Naive thymus-derived CD4-positive, alpha-beta T cell (primary cell): ENCODE measurements at regions not wholly inside any gene's neighbourhood (a gene's known extent, or its start where the extent isn't known, plus 50 kb on each side); places are given as distances from the start of the nearest gene placed in this dataset.

Experiments used
- ATAC-seq: fragments of 150-1000 bp; cut with Tn5 transposase; 2 replicates; pipeline ENCODE4 v1.10.0; 2021; ENCODE audit warnings: mild to moderate bottlenecking, moderate library complexity
- CTCF ChIA-PET: fragments of 350-600 bp; sonication (Branson Sonifier 250); formaldehyde crosslinking; loops from one replicate; lab custom pipeline; 2021; ENCODE audit warnings: antibody characterized with exemption; lab: Charles Lee
- POLR2A ChIA-PET: fragments of 350-600 bp; sonication (Branson Sonifier 250); formaldehyde crosslinking; loops from one replicate; lab custom pipeline; 2021; ENCODE audit warnings: antibody characterized with exemption, inconsistent platforms; lab: Charles Lee
- DNase-seq, 9 donors: peaks; one replicate each; pipeline versions ENCODE4 v3.0.0 to v3.0.0-alpha.2; 2020 to 2022; ENCODE audit warnings: mixed read lengths in 1 of 9
- H3K27ac ChIP-seq: one replicate; pipeline ENCODE4 v1.7.0; 2013; ENCODE audit warnings: mild to moderate bottlenecking, low read depth, low read length, moderate library complexity
- H3K27me3 ChIP-seq, 2 donors: one replicate each; pipeline ENCODE4 v1.7.0; 2013; ENCODE audit warnings: low read length in 2 of 2, mild to moderate bottlenecking in 2 of 2, moderate library complexity in 2 of 2; ENCODE audit not compliant: control insufficient read depth in 2 of 2, insufficient read depth in 2 of 2
- H3K36me3 ChIP-seq, 3 experiments: 1 replicate in 2 of 3; 2 replicates in 1 of 3; pipeline ENCODE4 v1.7.0; 2013; ENCODE audit warnings: low read length in 3 of 3, mild to moderate bottlenecking in 3 of 3, moderate library complexity in 1 of 3; ENCODE audit not compliant: insufficient read depth in 3 of 3, control insufficient read depth in 2 of 3
- H3K4me1 ChIP-seq, 2 donors: one replicate each; pipeline ENCODE4 v1.7.0; 2013; ENCODE audit warnings: low read length in 2 of 2, mild to moderate bottlenecking in 2 of 2, moderate library complexity in 1 of 2; ENCODE audit not compliant: control insufficient read depth in 2 of 2, insufficient read depth in 2 of 2
- H3K4me3 ChIP-seq: 2 replicates; pipeline ENCODE4 v1.7.0; 2013; ENCODE audit warnings: mild to moderate bottlenecking, low read length
- H3K9me3 ChIP-seq, 3 experiments: 1 replicate in 2 of 3; 2 replicates in 1 of 3; pipeline ENCODE4 v1.7.0; 2013; ENCODE audit warnings: low read length in 3 of 3; ENCODE audit not compliant: control insufficient read depth in 2 of 3
- H3K27ac Mint-ChIP-seq, 9 donors: one replicate each; pipeline ENCODE4 v1.8.0; 2020 to 2022; ENCODE audit warnings: mixed read lengths in 9 of 9, mild to moderate bottlenecking in 8 of 9, moderate library complexity in 5 of 9, inconsistent platforms in 2 of 9
- H3K27me3 Mint-ChIP-seq, 5 donors: one replicate each; pipeline ENCODE4 v1.8.0; 2021 to 2022; ENCODE audit warnings: mixed read lengths in 5 of 5, mild to moderate bottlenecking in 1 of 5
- H3K36me3 Mint-ChIP-seq, 5 donors: one replicate each; pipeline ENCODE4 v1.8.0; 2020 to 2022; ENCODE audit warnings: mixed read lengths in 5 of 5, mild to moderate bottlenecking in 3 of 5, inconsistent platforms in 1 of 5
- H3K4me1 Mint-ChIP-seq, 7 donors: one replicate each; pipeline ENCODE4 v1.8.0; 2020 to 2022; ENCODE audit warnings: mixed read lengths in 7 of 7, mild to moderate bottlenecking in 3 of 7, inconsistent platforms in 1 of 7
- H3K4me3 Mint-ChIP-seq, 10 donors: one replicate each; pipeline ENCODE4 v1.8.0; 2020 to 2022; ENCODE audit warnings: mild to moderate bottlenecking in 10 of 10, mixed read lengths in 10 of 10, moderate library complexity in 6 of 10, inconsistent platforms in 2 of 10
- H3K9me3 Mint-ChIP-seq, 11 donors: one replicate each; pipeline ENCODE4 v1.8.0; 2020 to 2022; ENCODE audit warnings: mixed read lengths in 11 of 11, mild to moderate bottlenecking in 4 of 11, inconsistent platforms in 1 of 11, moderate library complexity in 1 of 11
- intact Hi-C, 2 donors: fragments of 100-400 bp; cut with micrococcal nuclease; formaldehyde crosslinking; loops; one replicate each; pipeline ENCODE4 v1.15.1; 2023

DNA sequence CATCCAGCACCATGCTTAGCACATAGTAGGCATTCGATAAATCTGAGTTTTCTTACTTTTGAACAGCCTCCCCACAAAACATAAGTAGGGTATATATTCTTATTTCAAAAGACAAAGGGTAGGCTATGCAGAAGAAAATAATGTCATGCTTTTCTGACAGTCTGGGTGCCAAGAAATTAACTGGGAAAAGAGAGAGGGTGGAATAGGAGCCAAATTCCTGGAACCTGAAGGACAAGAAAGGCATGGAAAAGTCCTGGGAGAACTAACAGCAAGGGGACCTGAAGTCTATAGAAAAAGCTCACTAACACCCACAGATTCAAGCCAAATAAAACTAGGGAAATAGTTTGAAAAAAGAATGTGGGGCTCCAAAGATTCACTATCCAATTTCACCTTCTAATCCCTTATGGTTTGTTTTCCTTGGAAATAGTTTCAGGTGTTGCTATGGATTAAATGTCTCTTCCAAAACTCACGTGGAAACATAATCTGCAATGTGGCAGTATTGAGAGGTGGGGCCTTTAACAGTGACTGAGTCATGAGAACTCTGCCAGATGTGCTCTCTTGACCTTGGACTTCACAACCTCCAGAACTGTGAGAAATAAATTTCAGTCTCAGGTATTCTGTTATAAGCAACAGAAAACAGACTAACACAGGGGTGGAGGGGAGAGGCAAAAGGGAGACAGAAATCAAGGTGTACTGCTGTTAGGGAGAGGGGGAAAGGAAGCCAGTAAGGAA, 173.3 kb upstream of the ARHGEF9 start:
- peaks cover 0 to 6% (median 0%) of the 10 kb centered on the region in 3 experiments for H3K9me3 ChIP-seq
- ATAC-seq (no peak), DNase-seq (no peak)
- H3K9me3 Mint-ChIP-seq = peaks cover 0 to 36% (median 13%) of the 10 kb centered on the region in 11 donors
- no peak overlapping the region for H3K4me3 Mint-ChIP-seq
- no peaks in the 10 kb centered on the region for H3K4me1 ChIP-seq
- peaks cover 0 to 4% (median 0%) of the 10 kb centered on the region in 5 donors for H3K36me3 Mint-ChIP-seq
- no peaks in the 10 kb centered on the region for H3K27me3 ChIP-seq
- H3K27ac Mint-ChIP-seq = no peak overlapping the region
- intact Hi-C loops = no loop called here
- no peaks in the 10 kb centered on the region for H3K27me3 Mint-ChIP-seq
- H3K36me3 ChIP-seq = no peaks in the 10 kb centered on the region
- ChIA-PET POLR2A (no interaction called here), CTCF (no interaction called here)
- H3K4me1 Mint-ChIP-seq = no peaks in the 10 kb centered on the region
- no peak overlapping the region for H3K27ac ChIP-seq
- no peak overlapping the region for H3K4me3 ChIP-seq

DNA sequence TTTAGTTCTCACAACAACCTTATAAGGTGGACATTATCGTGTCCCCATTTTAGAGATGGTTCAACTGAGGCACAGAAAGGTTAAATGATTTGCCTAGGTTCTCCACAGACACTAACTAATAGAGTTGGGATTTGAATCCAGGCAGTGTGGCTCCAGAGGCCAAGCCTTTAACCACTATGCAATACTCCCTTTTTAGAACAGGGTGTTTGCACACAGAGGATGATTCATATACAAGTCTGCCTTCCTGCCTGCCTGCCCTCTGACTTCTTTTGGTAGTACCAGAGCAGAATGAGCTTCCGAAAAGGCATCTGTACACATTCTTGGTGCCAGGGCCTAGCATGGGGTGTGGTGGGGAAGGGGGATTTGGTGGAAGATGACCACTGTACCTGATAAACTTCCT, 150.8 kb upstream of the ARHGEF9 start:
- H3K27ac Mint-ChIP-seq = no peak overlapping the region
- DNase-seq (no peak), ATAC-seq (no peak)
- peaks cover 0 to 5% (median 0%) of the 10 kb centered on the region in 5 donors for H3K36me3 Mint-ChIP-seq
- H3K27me3 ChIP-seq = no peaks in the 10 kb centered on the region
- no peaks in the 10 kb centered on the region for H3K9me3 ChIP-seq
- no peak overlapping the region for H3K4me3 ChIP-seq
- H3K9me3 Mint-ChIP-seq = peaks cover 0 to 48% (median 11%) of the 10 kb centered on the region in 11 donors
- ChIA-PET POLR2A (no interaction called here), CTCF (no interaction called here)
- no peaks in the 10 kb centered on the region for H3K36me3 ChIP-seq
- H3K27ac ChIP-seq = no peak overlapping the region
- H3K27me3 Mint-ChIP-seq = no peaks in the 10 kb centered on the region
- no peak overlapping the region for H3K4me3 Mint-ChIP-seq
- H3K4me1 Mint-ChIP-seq = no peaks in the 10 kb centered on the region
- intact Hi-C loops = no loop called here
- no peaks in the 10 kb centered on the region for H3K4me1 ChIP-seq

DNA sequence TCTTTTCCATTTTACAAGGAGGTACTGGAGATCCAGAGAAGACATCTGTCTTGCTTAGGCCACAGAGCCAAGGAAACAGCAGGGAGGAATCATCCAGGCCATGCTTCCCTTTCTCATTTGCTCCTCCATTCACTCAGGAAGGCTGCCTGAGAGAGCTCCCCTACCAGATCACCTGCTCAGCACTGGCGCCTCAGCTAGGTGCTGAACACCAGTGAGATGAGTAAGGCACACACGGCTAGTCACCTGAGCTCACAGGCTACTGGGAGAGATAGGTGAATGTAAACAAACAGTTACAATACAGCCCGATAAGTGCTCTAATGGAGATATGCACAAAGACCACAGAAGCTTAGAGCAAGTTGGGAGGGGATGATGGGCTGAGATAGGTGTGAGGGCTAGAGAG, 149.8 kb upstream of the ARHGEF9 start:
- ATAC-seq = no peak
- no peak overlapping the region for H3K4me3 Mint-ChIP-seq

DNA sequence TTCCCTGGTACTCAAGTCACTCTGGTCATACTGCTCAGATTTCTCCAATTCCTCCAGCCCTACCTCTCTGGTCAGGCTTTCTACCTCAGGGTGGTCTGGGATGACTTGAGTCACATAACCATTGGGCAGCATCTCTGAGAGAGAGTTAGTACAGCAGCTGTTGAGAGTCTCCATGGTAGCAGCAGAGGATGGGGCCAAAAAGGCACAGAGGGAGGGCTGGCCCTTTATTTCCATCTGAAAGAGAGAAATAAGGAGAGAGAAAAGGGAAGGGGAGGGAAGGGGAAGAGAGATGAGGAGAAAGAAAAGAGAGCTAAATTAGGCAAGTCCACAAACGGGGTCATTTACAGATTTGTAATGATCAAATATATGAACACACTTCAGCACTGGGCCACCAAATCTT, 149.1 kb upstream of the ARHGEF9 start:
- ChIA-PET CTCF (no interaction called here), POLR2A (no interaction called here)
- no peak overlapping the region for H3K27ac Mint-ChIP-seq
- peaks cover 0 to 5% (median 0%) of the 10 kb centered on the region in 5 donors for H3K36me3 Mint-ChIP-seq
- no peak overlapping the region for H3K4me3 ChIP-seq
- peaks cover 0 to 42% (median 6%) of the 10 kb centered on the region in 11 donors for H3K9me3 Mint-ChIP-seq
- intact Hi-C loops = no loop called here
- H3K27ac ChIP-seq = no peak overlapping the region
- no peaks in the 10 kb centered on the region for H3K4me1 ChIP-seq
- H3K4me3 Mint-ChIP-seq = no peak overlapping the region
- no peaks in the 10 kb centered on the region for H3K4me1 Mint-ChIP-seq
- no peaks in the 10 kb centered on the region for H3K27me3 Mint-ChIP-seq
- DNase-seq (no peak), ATAC-seq (no peak)
- H3K27me3 ChIP-seq = no peaks in the 10 kb centered on the region
- no peaks in the 10 kb centered on the region for H3K36me3 ChIP-seq
- no peaks in the 10 kb centered on the region for H3K9me3 ChIP-seq

More for the DNA sequence above, 149.8 kb upstream of the ARHGEF9 start:
- Mint-ChIP-seq H3K4me1 (no peaks in the 10 kb centered on the region), H3K36me3 (peaks cover 0 to 5% (median 0%) of the 10 kb centered on the region in 5 donors), H3K9me3 (peaks cover 0 to 48% (median 10%) of the 10 kb centered on the region in 11 donors), H3K27me3 (no peaks in the 10 kb centered on the region), H3K27ac (no peak overlapping the region)
- no peak for DNase-seq
- ChIA-PET POLR2A (no interaction called here), CTCF (no interaction called here)
- Histone ChIP-seq H3K4me3 (no peak overlapping the region), H3K27ac (no peak overlapping the region), H3K36me3 (no peaks in the 10 kb centered on the region), H3K4me1 (no peaks in the 10 kb centered on the region), H3K27me3 (no peaks in the 10 kb centered on the region), H3K9me3 (no peaks in the 10 kb centered on the region)
- intact Hi-C loops = no loop called here

DNA sequence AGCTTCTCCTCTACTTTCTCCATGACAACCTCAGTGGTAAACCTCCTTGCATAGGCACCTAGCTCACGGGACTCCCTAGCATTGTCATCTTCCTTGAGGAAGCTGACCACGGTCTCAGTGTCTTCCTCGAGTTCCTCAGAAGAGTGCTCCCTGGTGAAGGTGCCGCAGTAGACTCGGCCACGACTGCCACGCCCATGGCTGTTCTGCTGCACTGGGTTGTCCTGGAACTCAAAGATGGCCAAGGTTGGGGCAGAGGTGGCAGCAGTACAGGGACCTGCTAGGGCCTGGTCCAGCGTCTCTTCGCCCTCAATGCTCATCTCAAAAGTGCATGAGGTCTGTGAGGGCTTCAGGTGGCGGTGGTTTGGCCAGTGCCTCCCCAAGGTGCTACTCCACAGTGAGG, 147.9 kb upstream of the ARHGEF9 start:
- Histone ChIP-seq H3K36me3 (no peaks in the 10 kb centered on the region), H3K4me3 (no peak overlapping the region), H3K9me3 (no peaks in the 10 kb centered on the region), H3K27me3 (no peaks in the 10 kb centered on the region), H3K27ac (no peak overlapping the region), H3K4me1 (no peaks in the 10 kb centered on the region)
- ChIA-PET CTCF (no interaction called here), POLR2A (no interaction called here)
- Mint-ChIP-seq H3K4me3 (no peak overlapping the region), H3K27ac (no peak overlapping the region), H3K36me3 (peaks cover 0 to 5% (median 0%) of the 10 kb centered on the region in 5 donors), H3K9me3 (peaks cover 0 to 39% (median 6%) of the 10 kb centered on the region in 11 donors), H3K27me3 (no peaks in the 10 kb centered on the region), H3K4me1 (no peaks in the 10 kb centered on the region)
- intact Hi-C loops = no loop called here
- no peak for ATAC-seq
- DNase-seq = no peak

DNA sequence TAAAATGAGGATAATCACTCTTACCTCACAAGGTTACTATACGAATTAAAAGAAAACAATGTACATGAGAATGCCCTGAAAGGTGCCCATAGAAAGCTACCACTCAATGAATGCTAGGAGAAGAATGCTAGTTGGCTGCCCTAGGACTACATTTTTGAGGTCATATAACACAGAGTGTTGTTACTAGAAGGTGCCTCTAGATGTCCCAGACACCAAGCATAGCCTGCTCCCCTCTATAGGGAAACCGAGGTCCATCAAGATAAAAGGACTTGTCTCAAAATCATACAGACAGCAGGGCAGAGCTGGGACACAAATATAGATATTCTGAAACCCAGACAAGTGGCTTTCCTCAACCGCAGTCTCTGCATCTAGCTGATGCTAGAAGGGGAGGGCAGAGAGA, 147.0 kb upstream of the ARHGEF9 start:
- H3K4me1 Mint-ChIP-seq = no peaks in the 10 kb centered on the region
- Histone ChIP-seq H3K9me3 (peaks cover 0 to 4% (median 0%) of the 10 kb centered on the region in 3 experiments), H3K4me1 (no peaks in the 10 kb centered on the region), H3K27ac (no peak overlapping the region), H3K4me3 (no peak overlapping the region), H3K36me3 (no peaks in the 10 kb centered on the region), H3K27me3 (no peaks in the 10 kb centered on the region)
- peaks cover 0 to 5% (median 0%) of the 10 kb centered on the region in 5 donors for H3K36me3 Mint-ChIP-seq
- intact Hi-C loops = no loop called here
- H3K27me3 Mint-ChIP-seq = no peaks in the 10 kb centered on the region
- CTCF ChIA-PET = no interaction called here
- ATAC-seq (no peak), DNase-seq (no peak)
- no peak overlapping the region for H3K4me3 Mint-ChIP-seq
- POLR2A ChIA-PET = no interaction called here
- H3K27ac Mint-ChIP-seq = no peak overlapping the region
- H3K9me3 Mint-ChIP-seq = peaks cover 0 to 34% (median 4%) of the 10 kb centered on the region in 11 donors

DNA sequence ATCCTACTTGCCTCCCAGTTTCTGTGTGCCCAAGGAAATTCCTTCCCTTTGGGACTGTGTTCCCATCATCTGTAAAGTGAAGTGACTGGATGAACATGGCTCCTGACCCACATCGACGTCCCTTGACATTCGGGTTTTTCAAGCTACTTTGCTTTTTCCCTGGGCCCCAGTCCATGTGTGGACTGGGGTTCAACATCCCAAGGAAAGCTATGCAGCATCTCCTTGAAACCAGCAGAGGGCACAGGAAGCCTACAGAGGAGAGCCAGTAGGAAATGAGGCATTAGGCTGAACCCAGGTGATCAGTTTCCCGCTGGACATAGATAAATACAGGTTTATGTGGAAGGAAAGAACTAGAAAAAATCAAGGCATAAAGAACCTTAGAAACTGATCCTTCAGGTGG, 145.1 kb upstream of the ARHGEF9 start:
- Histone ChIP-seq H3K9me3 (peaks cover 0 to 4% (median 0%) of the 10 kb centered on the region in 3 experiments), H3K4me3 (no peak overlapping the region), H3K27ac (no peak overlapping the region), H3K4me1 (no peaks in the 10 kb centered on the region), H3K36me3 (no peaks in the 10 kb centered on the region), H3K27me3 (no peaks in the 10 kb centered on the region)
- peaks cover 0 to 3% (median 0%) of the 10 kb centered on the region in 5 donors for H3K36me3 Mint-ChIP-seq
- intact Hi-C loops = no loop called here
- DNase-seq (no peak), ATAC-seq (no peak)
- H3K9me3 Mint-ChIP-seq = peaks cover 0 to 34% (median 6%) of the 10 kb centered on the region in 11 donors
- CTCF ChIA-PET = interaction anchor here (0.6 kb wide), 1 partner anchor 1524 kb away, joined by 3 read pairs; no protein-coding TSS in a partner anchor
- H3K27ac Mint-ChIP-seq = no peak overlapping the region
- H3K27me3 Mint-ChIP-seq = no peaks in the 10 kb centered on the region
- no peaks in the 10 kb centered on the region for H3K4me1 Mint-ChIP-seq
- H3K4me3 Mint-ChIP-seq = no peak overlapping the region
- POLR2A ChIA-PET = no interaction called here
